ENCODE measurements at regions not wholly inside any gene's neighbourhood (a gene's known extent, or its start where the extent isn't known, plus 50 kb on each side); places are given as distances from the start of the nearest gene placed in this dataset.

GRCh38 chr9:16157651-16158050, 604.8 kb downstream of the CCDC171 start:
- TF ChIP-seq CTCF (IDR thresholded peaks at IDR 0.05) = no peak
- TF ChIP-seq NRF1 (IDR thresholded peaks at IDR 0.05; ENCODE audit: low read depth, low read length) = no peak

Data from SK-N-SH (cell line).